ENCODE measurements at regions not wholly inside any gene's neighbourhood (a gene's known extent, or its start where the extent isn't known, plus 50 kb on each side); places are given as distances from the start of the nearest gene placed in this dataset.

GRCh38 chr5:114948363-114948762, 221.3 kb downstream of the TRIM36 start:
- Histone ChIP-seq H3K27me3 (no peaks in the 10 kb centered on the region), H3K9me3 (no peaks in the 10 kb centered on the region), H3K27ac (no peak overlapping the region), H3K4me1 (no peaks in the 10 kb centered on the region), H3K4me3 (replicated peaks in 1 of 3) (no peak overlapping the region), H3K36me3 (no peaks in the 10 kb centered on the region)
- DNase-seq = no peak
- 62 to 74% methylated on average over 2 of the region's 2 CpGs for WGBS, 2 donors
- intact Hi-C loops (cut with DNase I) = no loop called here
- TF ChIP-seq POLR2A (IDR thresholded peaks at IDR 0.05) (no peak), CTCF (IDR thresholded peaks at IDR 0.05) (no peak)

- intact Hi-C loops (cut with DNase I) = no loop called here
- WGBS, 2 donors = 65 to 69% methylated on average over 1 of the region's 1 CpG
Measured at GRCh38 chr5:114940709-114941108, 229.0 kb downstream of the TRIM36 start.

GRCh38 chr5:114935490-114935889, 234.2 kb downstream of the TRIM36 start:
- intact Hi-C loops (cut with DNase I) = no loop called here
- Histone ChIP-seq H3K27me3 (no peaks in the 10 kb centered on the region), H3K9me3 (no peaks in the 10 kb centered on the region), H3K4me1 (no peaks in the 10 kb centered on the region), H3K27ac (no peak overlapping the region), H3K36me3 (no peaks in the 10 kb centered on the region), H3K4me3 (replicated peaks in 1 of 3) (no peak overlapping the region)
- no peak for DNase-seq
- TF ChIP-seq POLR2A (IDR thresholded peaks at IDR 0.05) (no peak), CTCF (IDR thresholded peaks at IDR 0.05) (no peak)

More at GRCh38 chr5:114940709-114941108, 229.0 kb downstream of the TRIM36 start:
- H3K4me1 ChIP-seq = no peaks in the 10 kb centered on the region
- DNase-seq = no peak
- no peaks in the 10 kb centered on the region for H3K9me3 ChIP-seq
- no peak overlapping the region for H3K4me3 ChIP-seq (replicated peaks in 1 of 3)
- H3K36me3 ChIP-seq = no peaks in the 10 kb centered on the region
- no peak overlapping the region for H3K27ac ChIP-seq
- no peak for TF ChIP-seq CTCF (IDR thresholded peaks at IDR 0.05)
- TF ChIP-seq POLR2A (IDR thresholded peaks at IDR 0.05) = no peak
- no peaks in the 10 kb centered on the region for H3K27me3 ChIP-seq

- intact Hi-C loops (cut with DNase I) = no loop called here
- Histone ChIP-seq H3K4me3 (replicated peaks in 1 of 3) (no peak overlapping the region), H3K9me3 (no peaks in the 10 kb centered on the region), H3K36me3 (no peaks in the 10 kb centered on the region), H3K4me1 (no peaks in the 10 kb centered on the region), H3K27me3 (no peaks in the 10 kb centered on the region), H3K27ac (no peak overlapping the region)
- no peak for DNase-seq
- 91 to 93% methylated on average over 14 to 21 of the region's 32 CpGs for WGBS, 2 donors
- TF ChIP-seq CTCF (IDR thresholded peaks at IDR 0.05) (no peak), POLR2A (IDR thresholded peaks at IDR 0.05) (no peak)
Measured at GRCh38 chr5:114928644-114929462, 240.9 kb downstream of the TRIM36 start.

GRCh38 chr5:114924769-114925168, 244.9 kb downstream of the TRIM36 start:
- 90 to 96% methylated on average over 4 of the region's 4 CpGs for WGBS, 2 donors
- TF ChIP-seq POLR2A (IDR thresholded peaks at IDR 0.05) (no peak), CTCF (IDR thresholded peaks at IDR 0.05) (no peak)
- intact Hi-C loops (cut with DNase I) = no loop called here
- Histone ChIP-seq H3K27me3 (no peaks in the 10 kb centered on the region), H3K36me3 (no peaks in the 10 kb centered on the region), H3K9me3 (no peaks in the 10 kb centered on the region), H3K27ac (no peak overlapping the region), H3K4me1 (no peaks in the 10 kb centered on the region), H3K4me3 (replicated peaks in 1 of 3) (no peak overlapping the region)
- DNase-seq = no peak
